Upper lobe of left lung (tissue), 4 donors: ENCODE measurements at regions not wholly inside any gene's neighbourhood (a gene's known extent, or its start where the extent isn't known, plus 50 kb on each side); places are given as distances from the start of the nearest gene placed in this dataset.

Experiments
- EP300 ChIP-seq, 4 donors: sonication (generic); formaldehyde crosslinking; IDR thresholded peaks; one replicate each; pipeline ENCODE4 v1.5.1; 2017; ENCODE audit warnings: antibody characterized with exemption in 4 of 4, control low read depth in 2 of 4
- POLR2A ChIP-seq, 4 donors: fragments of 450-650 bp; IDR thresholded peaks; one replicate each; pipeline ENCODE4 v1.5.1; 2016 to 2017; ENCODE audit warnings: antibody characterized with exemption in 4 of 4, mild to moderate bottlenecking in 2 of 4
- POLR2AphosphoS5 ChIP-seq, 2 donors: sonication (generic); formaldehyde crosslinking; IDR thresholded peaks; one replicate each; pipeline ENCODE4 v1.5.1; 2017; ENCODE audit warnings: antibody characterized with exemption in 2 of 2
- TF ChIP-seq, protein P1 (sequence below), 6 experiments: fragments of 450-650 bp in 4 of 6; fragments of 200-600 bp in 2 of 6; sonication (generic) in 2 of 6; IDR thresholded peaks; one replicate each; pipeline ENCODE4 v1.5.1; 2016 to 2019; ENCODE audit warnings: antibody characterized with exemption in 6 of 6

DNA sequence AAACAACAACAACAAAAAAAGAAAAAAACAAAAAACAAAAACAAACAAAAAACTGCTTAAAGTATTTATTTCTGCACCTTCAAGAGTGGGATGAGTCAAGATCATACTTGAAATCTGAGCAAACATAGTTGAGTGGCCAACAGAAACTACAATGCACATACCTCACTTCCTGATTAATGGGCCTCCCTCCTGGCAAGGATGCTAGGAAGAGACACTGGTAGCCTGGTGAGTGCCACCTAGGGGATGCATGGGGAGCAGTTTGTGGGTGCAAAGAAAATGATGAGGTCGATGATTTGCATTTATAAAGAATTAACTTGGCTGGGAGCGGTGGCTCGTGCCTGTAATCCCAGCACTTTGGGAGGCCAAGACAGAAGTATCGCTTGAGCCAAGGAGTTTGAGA is 808.1 kb downstream of the MAFB start:
- TF ChIP-seq EP300 (IDR thresholded peaks at IDR 0.05) (no peak), POLR2AphosphoS5 (IDR thresholded peaks at IDR 0.05) (no peak), POLR2A (IDR thresholded peaks at IDR 0.05) (no peak)
- TF ChIP-seq, protein P1, sequence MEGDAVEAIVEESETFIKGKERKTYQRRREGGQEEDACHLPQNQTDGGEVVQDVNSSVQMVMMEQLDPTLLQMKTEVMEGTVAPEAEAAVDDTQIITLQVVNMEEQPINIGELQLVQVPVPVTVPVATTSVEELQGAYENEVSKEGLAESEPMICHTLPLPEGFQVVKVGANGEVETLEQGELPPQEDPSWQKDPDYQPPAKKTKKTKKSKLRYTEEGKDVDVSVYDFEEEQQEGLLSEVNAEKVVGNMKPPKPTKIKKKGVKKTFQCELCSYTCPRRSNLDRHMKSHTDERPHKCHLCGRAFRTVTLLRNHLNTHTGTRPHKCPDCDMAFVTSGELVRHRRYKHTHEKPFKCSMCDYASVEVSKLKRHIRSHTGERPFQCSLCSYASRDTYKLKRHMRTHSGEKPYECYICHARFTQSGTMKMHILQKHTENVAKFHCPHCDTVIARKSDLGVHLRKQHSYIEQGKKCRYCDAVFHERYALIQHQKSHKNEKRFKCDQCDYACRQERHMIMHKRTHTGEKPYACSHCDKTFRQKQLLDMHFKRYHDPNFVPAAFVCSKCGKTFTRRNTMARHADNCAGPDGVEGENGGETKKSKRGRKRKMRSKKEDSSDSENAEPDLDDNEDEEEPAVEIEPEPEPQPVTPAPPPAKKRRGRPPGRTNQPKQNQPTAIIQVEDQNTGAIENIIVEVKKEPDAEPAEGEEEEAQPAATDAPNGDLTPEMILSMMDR (IDR thresholded peaks at IDR 0.05) = no peak
